ENCODE measurements at regions not wholly inside any gene's neighbourhood (a gene's known extent, or its start where the extent isn't known, plus 50 kb on each side); places are given as distances from the start of the nearest gene placed in this dataset.
"Not testable (repeated sequence)": the region's sequence is repeated elsewhere in the genome, so short reads cannot be mapped to it uniquely, and the experiment has no call there.

- in situ Hi-C loops (cut with MboI; ENCODE audit: low pct_unique_long_range_greater_than_20kb, low sequenced_read_pairs), result no loop called here
- DNase-seq, result no peak
Measured at GRCh38 chr10:42690449-42691360, 52.3 kb upstream of the ZNF33B start.

- no peak for DNase-seq
Measured at GRCh38 chr10:42691361-42692120, 53.2 kb upstream of the ZNF33B start.

GRCh38 chr10:42697926-42698325 is 59.6 kb upstream of the ZNF33B start:
- DNase-seq, result peak; percentile 1

More at GRCh38 chr10:42691361-42692120, 53.2 kb upstream of the ZNF33B start:
- in situ Hi-C loops (cut with MboI; ENCODE audit: low pct_unique_long_range_greater_than_20kb, low sequenced_read_pairs), result no loop called here

GRCh38 chr10:42707234-42707633 is 68.9 kb upstream of the ZNF33B start:
- in situ Hi-C loops (cut with MboI; ENCODE audit: low pct_unique_long_range_greater_than_20kb, low sequenced_read_pairs), result no loop called here

More at GRCh38 chr10:42697926-42698325, 59.6 kb upstream of the ZNF33B start:
- in situ Hi-C loops (cut with MboI; ENCODE audit: low pct_unique_long_range_greater_than_20kb, low sequenced_read_pairs), result no loop called here

GRCh38 chr10:42719339-42719738 is 63.3 kb upstream of the BMS1 start:
- in situ Hi-C loops (cut with MboI; ENCODE audit: low pct_unique_long_range_greater_than_20kb, low sequenced_read_pairs); DNase-seq: not testable (repeated sequence)

More at GRCh38 chr10:42707234-42707633, 68.9 kb upstream of the ZNF33B start:
- DNase-seq, result no peak

- no peak for DNase-seq
- in situ Hi-C loops (cut with MboI; ENCODE audit: low pct_unique_long_range_greater_than_20kb, low sequenced_read_pairs), result no loop called here
Measured at GRCh38 chr10:42722575-42722974, 60.0 kb upstream of the BMS1 start.

- DNase-seq; in situ Hi-C loops (cut with MboI; ENCODE audit: low pct_unique_long_range_greater_than_20kb, low sequenced_read_pairs): not testable (repeated sequence)
Measured at GRCh38 chr10:42723549-42723948, 59.0 kb upstream of the BMS1 start.

- DNase-seq; in situ Hi-C loops (cut with MboI; ENCODE audit: low pct_unique_long_range_greater_than_20kb, low sequenced_read_pairs): not testable (repeated sequence)
Measured at GRCh38 chr10:42724660-42725059, 57.9 kb upstream of the BMS1 start.

- no peak for DNase-seq
- in situ Hi-C loops (cut with MboI; ENCODE audit: low pct_unique_long_range_greater_than_20kb, low sequenced_read_pairs), result no loop called here
Measured at GRCh38 chr10:42732266-42732665, 50.3 kb upstream of the BMS1 start.
